Activated gamma-delta T cell (primary cell): ENCODE measurements at regions not wholly inside any gene's neighbourhood (a gene's known extent, or its start where the extent isn't known, plus 50 kb on each side); places are given as distances from the start of the nearest gene placed in this dataset.

Experiments used
- DNase-seq: peaks from one replicate; lab custom pipeline; 2025; lab: John Stamatoyannopoulos, UW

DNA sequence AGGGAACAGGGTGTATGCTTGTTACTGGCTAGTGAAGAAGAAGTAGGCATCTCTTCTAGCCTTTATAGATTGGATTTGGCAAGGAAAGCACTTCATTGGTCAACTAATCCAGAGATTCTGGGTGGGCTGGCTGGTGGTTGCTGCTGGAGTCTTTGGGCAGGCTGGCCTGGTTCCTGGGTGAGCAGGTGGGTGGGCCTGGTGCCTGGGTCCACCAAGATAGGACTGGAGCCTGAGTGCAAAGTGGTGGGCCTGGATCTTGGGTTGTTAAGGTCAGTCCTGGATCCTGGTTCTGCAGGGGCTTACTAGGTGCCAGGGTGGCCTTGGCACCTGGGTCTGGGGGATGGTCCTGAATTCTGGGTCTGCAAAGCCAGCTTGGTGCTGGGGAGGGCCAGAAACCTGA, 482.4 kb upstream of the GHITM start:
- no peak for DNase-seq

DNA sequence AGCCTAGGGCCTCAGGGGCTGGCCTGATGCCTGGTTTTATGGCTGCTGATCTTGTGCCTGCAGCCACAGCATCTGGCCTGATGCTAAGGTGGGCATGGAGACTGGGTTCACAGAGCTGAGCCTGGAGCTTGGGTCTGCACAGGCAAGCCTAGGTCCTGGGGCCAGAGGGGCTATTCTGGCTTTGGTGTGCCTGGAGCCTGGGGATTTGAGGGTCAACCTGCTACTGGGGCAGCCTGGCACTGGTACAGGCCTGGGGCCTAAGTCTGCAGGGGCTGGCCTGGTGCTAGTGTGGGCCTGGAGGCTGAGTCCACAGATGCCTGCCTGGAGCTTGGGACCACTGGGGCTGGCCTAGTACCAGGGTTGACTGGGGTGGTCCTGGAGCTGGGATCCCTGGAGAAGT, 481.8 kb upstream of the GHITM start:
- DNase-seq: no peak

DNA sequence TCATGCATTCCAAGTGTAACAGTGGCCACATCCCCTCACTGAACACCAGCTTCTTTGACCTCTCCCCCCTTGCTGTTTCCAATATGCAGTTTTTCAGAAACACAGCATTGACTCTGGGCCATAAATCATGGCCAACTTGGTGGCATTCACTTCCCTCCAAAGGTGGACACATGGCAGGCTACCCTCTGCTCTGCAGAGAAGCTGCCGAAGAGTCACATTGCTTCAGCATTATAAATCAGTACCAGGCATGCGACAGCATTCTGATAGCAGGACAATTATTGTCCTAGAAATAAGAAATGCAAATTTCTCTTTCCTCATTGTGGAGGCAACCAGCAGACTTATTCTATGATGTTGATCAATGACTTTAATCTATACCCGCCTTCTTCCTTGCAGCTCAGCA, 475.4 kb upstream of the GHITM start:
- no peak for DNase-seq

DNA sequence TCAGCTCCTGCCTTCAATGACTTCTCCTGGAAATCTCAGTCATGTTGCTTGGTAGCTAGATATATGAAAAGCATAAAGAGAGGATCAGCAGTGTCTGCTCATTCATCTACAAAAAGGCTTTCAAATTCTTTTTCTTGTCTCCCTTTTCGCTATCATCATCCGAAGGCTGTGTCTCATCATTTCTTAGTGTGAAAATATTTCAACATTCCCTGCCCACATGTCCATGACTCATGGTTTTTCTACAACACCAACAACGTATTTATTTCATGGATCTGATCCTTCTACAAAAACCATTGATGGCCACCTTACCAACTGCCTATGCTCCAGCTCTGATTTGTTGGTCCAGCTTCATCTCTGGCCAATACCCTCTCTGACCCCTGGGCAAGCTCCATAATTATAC, 472.5 kb upstream of the GHITM start:
- DNase-seq: no peak

DNA sequence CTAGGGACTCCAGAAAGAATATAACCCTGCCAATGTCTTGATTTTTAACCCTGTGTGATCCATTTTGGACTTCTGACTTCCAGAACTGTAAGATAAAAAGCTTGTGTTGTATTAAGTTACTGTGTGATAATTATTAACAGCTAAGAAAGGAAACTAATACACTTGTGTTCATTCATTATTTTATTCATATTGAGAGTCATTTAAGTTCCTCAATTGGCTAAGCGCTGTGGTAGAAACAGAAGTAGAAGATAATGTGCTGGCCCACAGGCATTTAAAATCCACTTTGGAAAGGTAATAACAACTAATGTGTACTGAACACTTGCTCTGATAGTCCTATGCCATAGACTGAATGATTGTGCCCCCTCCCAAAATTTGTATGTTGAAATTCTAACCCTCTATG, 471.7 kb upstream of the GHITM start:
- no peak for DNase-seq

DNA sequence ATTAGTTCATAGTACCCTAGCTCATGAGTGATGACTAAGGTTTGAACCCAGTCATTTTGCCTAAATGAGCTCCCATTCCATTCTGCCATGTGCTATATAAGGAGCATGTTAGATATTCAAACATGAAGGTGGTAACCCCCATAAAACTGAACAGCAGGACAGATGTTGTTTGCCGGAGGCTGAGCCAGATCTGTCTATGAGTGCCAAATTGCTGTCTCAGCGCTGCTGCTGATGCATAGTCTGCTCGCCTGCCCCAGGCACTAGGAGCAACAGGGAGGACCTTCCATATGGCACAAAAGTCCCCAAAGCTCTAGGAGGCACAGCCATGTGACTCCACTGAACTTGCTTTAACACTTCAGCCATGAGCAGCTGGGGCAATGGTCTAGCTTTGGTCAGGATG, 466.0 kb upstream of the GHITM start:
- no peak for DNase-seq

DNA sequence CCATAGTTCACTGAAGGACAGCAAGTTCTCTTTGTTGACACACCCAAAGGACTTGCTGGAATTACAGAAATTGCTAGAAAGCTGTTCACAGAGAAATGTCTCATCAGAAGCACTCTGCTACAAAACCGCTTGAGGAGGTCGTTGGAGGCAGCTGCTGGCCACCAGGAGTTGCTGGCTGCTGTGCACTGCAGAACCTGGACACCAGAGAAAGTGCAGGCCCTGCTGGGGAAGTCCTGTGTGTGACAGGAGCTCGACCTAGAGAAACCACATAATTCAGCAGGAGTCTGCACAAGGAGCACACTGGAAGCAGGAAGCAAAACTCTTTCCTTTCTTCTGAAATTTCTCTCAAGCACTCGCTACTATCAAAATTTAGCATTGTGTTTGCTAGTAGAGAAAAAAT, 461.5 kb upstream of the GHITM start:
- DNase-seq: no peak

DNA sequence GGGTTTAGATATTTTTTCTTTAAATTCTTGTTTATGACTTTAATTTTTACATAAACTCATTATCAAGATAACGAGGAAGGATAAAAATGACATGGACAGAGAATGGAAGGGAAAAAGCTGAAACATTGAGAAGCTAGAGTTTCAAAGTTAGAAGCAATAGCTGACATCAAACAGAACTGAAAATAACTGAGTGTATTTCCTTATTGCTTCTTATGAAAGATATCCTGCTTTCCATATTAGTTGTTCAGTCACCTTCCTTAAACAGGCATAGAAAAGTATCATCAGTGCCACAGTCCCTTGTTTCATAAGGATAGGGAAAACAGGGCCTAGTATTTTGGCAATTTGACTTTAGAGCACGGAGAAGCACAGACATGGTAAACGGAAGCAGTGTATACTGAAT, 460.5 kb upstream of the GHITM start:
- DNase-seq: no peak

DNA sequence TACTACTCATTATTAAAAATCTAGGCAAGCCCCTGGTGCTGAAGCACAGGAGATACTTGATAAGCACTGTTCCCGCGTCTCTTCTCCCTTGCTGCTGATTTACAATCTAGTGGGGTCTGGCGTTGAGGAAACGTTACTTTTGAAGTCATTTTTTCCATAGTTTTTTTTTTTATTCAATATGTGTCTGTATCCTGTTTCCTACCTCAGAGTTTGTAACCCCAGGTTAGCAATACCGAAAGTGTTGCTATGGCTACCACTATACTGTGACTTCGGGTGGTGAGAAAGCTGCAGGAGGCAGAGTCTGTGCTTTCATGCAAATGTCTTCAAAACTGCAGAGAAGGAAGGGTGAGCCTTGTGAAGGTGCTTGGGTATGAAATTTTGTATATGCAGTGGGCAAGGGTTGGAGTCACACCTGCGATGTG, 458.8 kb upstream of the GHITM start:
- no peak for DNase-seq

DNA sequence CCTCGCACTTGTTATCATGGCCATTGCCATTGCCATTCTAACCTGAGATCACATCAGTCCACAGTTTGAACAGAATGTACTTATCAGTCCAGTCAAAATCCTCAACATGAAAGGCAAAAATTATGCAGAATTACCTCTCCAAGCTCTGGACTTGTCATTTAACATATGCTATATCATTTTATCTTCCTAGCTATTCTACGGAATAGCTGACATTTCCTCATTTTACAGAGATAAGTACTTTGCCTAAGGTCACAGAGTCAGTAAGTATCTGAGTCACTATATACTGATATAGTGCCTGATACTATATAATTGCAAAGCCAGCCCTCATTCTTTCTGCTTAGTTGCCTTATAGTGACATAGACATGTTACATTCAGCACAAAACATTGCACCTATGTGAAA, 456.9 kb upstream of the GHITM start:
- DNase-seq: no peak

DNA sequence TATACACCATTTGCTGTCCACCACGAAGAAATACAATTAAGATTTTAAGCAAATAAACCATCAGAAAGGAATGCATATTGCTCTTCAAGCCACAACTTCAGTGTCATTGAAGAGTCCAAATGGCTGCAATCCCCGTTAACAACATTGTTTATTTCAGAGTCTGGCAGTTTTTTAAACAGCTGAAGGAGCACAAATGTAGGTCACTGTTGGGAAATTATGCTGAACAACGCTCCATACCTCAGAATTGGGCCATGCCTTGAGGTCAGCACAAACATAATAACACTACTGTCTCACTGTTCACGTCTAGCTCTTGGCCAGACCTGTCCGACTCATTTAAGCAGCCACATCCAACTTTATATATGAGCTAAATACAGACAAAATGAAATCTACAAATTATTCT, 453.9 kb upstream of the GHITM start:
- DNase-seq: no peak

DNA sequence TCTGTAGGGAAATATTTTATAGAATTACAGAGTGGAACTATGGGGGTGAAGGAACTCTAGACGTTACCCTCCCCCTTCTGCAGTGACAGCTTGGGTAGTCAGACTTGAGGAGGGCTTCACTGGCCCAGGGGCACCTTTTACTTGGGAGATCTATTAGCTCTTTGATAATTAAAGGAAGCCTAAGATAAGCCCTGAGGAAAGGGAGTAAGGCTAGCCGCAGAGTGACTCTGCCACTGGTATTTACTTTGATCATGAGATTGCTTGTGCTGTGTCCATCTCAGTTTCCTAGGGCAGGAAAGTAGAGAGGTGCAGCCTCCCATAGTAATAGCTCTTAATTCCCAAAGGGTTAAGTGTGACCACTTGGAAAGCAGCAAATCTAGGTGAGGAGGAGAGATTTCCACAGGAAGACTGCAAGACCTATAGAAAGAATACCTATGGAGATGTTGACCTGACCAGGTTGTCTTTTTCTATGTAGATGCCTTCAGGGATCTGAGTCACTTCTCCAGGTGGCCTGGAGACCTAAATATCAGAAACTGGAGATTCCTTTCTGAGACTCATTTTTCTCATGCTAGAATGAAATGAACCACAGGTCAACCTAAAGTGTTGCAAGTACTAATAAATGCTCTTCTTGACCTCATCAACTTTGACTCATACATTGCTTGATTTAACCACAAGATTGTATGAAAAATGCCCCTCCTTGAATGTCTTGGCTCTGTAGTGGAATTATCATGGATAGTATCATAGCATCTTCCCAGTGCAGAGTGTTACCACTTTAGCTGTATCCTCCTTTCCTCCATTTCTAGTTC, 447.3 kb upstream of the GHITM start:
- no peak for DNase-seq

DNA sequence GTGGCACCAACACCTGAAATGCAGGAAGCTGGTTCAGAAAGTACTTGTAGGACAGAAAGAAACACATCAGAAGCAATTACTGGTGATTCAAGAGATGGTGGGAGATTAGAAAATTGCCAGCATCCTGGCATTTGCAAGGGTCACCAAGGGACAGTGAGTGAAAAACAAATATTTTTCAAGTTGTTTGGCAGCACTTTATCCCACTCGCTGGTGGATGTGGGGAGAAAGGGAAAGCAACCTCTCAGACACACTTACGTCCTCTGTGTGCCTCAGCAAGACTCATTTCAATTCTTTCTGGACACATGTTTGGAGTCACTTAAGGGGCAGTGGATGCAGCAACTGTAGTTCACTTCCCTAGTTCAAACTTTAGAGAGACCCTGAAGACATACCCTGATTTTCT, 440.4 kb upstream of the GHITM start:
- DNase-seq: no peak

DNA sequence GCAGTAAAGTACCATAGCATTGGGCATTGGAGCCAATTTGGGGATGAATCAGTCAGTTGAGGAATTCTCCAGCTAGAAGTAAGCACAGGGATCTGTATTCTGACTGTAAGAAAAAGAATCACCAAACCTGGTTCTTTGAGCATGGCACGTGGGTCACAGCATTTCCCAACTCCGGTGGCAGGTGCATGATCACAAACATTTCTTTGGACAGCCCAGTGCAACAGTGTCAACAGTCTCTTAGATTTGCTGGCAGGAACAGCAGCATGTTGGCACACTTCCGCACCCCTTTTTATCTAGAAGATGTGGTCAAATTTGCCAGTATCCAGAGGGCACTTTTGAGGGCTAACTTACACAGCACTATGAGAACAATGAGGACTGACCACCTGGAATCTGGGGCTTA, 437.5 kb upstream of the GHITM start:
- DNase-seq: no peak

DNA sequence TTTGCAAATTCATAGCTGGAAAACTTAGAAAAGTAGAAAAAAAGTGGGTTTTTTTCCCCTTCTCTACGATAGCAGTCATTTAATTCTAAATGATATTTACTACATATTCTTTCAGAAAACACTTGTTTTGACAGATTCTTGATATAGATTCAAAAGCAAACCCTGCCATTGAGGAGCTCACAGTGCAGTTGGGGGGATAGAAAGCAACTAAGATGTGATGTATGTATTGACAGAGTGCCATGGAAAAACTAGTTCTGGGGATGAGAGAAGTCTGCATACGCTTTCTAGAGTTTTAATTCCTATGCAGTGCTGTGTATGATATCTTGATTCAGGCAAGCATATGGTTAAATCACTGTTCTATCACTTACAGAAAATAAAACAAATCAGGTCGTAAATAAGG, 436.6 kb upstream of the GHITM start:
- no peak for DNase-seq

DNA sequence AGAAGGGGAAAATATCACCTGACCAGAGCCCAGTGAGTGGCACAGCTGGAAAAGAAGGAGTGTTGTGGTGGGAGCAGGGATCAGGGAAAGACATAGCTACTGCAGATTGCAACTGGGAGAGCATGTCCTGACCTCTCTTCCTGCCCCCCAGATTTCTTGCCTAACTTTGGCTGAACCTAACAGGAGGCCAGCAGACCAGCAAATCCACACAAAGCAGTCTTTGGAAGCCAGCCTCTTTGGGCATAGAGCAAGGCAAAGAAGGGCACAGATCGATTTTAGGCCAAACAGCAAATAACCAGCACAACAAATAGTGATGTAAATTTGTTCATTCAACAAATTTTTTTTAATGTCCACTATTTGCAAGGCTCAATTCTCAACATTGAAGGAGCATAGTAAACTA, 433.2 kb upstream of the GHITM start:
- no peak for DNase-seq

DNA sequence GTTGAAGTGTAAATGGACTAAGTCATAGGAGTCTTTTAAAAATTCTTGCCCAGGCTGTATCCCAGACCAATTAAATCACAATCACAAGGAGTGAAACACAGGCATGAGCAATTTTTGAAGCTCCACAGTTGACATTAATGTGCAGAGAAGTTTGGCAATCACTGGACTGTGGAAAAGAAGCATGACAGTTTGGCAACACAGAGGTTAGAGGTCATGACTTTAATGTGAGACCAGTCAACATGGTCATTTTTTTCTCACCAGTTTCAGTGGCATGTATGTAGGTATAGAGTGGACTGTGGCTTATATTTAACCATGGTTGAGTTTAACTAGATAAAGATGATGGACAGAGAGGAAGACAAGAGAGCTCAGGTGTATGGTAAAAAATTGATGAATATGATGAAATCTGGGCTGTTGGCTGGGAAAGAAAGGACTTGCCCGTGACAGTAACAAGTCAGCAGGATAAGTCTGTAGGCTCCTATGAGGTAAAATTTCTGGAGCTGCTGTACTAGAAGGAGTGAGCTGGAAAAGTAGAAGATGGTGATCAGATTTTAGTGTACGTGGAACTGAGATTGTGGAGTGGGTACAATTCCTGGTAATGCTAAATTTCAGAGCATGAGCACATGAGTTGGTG, 432.2 kb upstream of the GHITM start:
- no peak for DNase-seq

DNA sequence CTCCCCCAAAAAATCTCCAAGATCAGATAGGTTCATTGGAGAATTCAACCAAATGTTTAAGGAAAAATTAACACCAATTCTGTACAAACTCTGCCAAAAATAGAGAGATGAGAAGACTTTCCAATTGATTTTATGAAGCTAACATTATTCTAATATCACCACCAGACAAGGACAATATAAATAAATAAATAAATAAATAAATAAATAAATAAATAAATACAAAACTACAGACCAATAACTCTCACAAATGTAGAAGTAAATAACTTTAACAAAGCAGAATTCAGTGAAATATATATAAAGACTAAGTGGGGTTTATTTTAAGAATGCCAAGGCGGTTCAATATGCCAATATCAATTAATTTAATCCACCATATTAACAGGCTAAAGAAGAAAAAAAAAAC, 425.9 kb upstream of the GHITM start:
- DNase-seq: no peak

DNA sequence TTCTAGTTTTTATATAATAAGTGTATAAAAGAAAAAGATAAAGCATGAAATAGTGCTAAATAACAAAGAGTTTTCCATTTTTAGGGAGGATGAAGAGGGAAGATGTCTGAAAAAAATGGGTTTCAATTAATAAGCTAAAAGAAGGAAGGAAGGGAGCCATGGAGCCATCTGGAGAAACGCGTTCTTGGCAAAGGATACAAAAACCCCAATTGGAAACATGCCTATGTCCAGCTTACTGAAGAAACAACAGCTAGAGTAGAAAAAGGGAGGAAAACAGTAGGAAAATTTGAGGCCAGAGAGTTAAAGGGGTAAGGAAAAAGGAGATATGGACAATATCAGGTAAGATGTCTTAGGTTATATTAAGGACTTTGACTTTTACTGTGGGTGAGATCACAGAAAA, 416.2 kb upstream of the GHITM start:
- no peak for DNase-seq

DNA sequence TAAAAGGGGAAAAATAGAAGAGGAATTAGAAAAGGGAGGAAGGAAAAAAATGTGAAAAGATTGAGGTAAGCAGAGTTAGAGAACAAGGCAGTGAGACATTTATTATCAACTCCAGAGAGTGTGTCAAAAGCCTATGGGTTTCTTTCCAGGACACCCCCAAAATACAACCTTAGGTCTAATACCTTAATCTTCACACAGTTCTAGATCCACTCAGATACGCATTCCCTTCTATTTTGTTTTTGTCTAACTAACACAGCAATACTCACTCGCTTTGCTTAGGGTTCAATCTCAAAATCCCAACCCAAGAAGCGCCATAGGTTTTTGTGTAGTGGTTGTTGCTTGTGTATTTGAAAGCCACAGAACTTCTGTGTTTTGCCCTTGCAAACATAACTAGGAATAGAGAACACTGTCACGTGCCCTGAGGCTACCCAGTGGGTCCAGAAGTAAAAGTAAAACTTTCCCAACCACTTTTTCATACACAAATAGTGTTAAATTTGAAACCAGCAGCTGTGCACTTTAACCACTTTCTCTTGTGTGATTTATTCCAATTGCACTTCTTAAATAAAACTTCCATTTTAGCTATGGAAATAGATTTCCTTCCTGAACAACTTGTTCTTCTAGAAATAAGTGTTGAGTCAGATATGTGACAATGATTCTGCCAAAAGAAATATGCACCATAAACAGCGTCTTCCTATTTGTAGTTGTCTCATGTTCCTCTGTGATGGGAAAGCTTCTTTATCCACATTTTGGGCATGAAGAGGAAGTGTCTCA, 414.7 kb upstream of the GHITM start:
- DNase-seq: no peak

DNA sequence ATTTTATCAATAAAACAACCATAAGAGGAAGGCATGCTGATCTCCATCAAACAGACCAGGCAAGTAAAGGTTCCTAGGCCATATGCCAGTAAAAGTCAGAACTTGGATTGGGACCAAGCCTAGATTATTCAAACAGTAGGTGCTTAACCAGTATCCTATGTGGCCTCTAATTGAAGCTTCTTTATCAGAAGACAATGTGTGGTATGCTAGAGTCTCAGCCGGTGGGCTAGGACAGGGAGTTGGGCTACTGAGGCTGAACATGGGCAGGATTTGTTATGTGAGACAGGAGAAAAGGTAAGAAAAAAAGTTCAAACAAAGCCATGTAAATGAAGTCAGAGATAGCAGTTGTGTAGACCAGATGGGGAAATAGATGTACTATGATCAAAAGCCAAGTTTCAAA, 413.7 kb upstream of the GHITM start:
- DNase-seq: no peak

DNA sequence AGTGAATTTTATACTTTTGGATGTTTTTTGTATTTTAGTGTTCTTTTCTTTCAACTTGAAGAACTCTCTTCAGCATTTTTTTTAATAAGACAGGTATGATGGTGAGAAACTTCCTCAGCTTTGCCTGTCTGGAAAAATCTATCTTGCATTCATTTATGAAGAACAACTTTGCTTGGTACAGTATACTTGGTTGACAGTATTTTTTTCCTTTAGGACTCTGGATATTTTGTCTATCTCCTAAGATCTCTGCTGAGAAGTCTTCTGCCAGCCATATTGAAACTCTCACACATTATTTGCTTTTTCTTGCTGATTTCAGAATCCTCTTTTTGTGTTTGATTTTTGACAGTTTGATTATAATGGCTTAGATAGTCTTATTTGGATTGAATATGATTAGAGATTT, 405.0 kb upstream of the GHITM start:
- DNase-seq: no peak

DNA sequence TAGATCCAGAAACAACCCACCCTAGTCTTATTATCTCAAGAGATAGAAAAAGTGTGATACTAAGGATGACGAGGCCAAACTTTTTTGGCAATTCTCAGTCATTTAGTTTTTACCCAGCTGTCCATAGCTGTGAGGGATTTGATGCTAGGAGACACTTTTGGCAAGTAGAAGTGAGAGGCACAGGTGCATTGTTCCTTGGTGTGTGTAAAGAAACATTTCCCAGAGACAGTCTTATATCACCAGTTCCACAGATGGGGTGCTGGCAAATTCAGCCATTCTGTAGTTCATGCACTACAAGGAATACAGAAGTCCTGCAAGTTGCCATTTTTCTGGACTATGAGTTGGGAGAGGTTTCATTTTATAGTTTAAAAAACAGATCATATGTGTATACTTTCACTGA, 403.3 kb upstream of the GHITM start:
- no peak for DNase-seq
